HUES64 (cell line): ENCODE measurements at regions not wholly inside any gene's neighbourhood (a gene's known extent, or its start where the extent isn't known, plus 50 kb on each side); places are given as distances from the start of the nearest gene placed in this dataset.

Experiments
- H3K27ac ChIP-seq: 2 replicates; pipeline ENCODE4 v1.7.0; 2013; ENCODE audit warnings: low read depth, low read length, inconsistent platforms
- H3K27me3 ChIP-seq: 2 replicates; pipeline ENCODE4 v1.6.1; 2013; ENCODE audit warnings: mild to moderate bottlenecking, low read length; ENCODE audit not compliant: insufficient read depth
- H3K36me3 ChIP-seq: 2 replicates; pipeline ENCODE4 v1.6.1; 2013; ENCODE audit warnings: mild to moderate bottlenecking, low read length; ENCODE audit not compliant: insufficient read depth
- H3K4me1 ChIP-seq: 2 replicates; pipeline ENCODE4 v1.6.1; 2013; ENCODE audit warnings: mild to moderate bottlenecking, low read length, moderate library complexity; ENCODE audit not compliant: insufficient read depth
- H3K4me3 ChIP-seq: 2 replicates; pipeline ENCODE4 v1.5.1; 2013; ENCODE audit warnings: mild to moderate bottlenecking, low read length, moderate library complexity
- H3K9ac ChIP-seq: 2 replicates; pipeline ENCODE4 v1.6.1; 2013; ENCODE audit warnings: mild to moderate bottlenecking, low read depth, low read length
- H3K9me3 ChIP-seq: 2 replicates; pipeline ENCODE4 v1.6.1; 2013; ENCODE audit warnings: low read depth, low read length; ENCODE audit not compliant: insufficient read depth
- WGBS: fragments of 150-250, 120-280 bp; methylation state at CpG from one replicate; pipeline ENCODE4 v1.1.7; 2013; ENCODE audit warnings: missing lambda C conversion rate; 5-methylcytosine and 5-hydroxymethylcytosine counted together

DNA sequence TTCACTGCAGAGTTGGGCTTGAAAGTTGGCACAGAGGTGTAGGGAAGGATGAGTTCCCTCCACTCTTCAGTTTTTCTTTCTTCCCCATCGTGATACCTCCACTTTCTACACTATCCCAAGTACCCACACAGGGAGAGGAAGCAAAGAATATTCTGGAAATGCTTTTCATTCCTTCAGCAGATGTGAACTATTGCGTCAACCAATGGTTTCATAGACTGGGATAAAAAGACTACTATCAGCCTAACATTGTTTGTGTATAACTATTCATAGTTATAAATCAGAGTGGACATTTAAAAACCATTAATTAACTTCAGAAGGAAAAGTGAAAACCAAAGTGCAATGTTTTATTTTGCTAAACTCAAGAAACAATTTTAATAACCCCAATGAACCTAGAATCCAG is 63.6 kb upstream of the MAMDC2 start:
- WGBS: no CpG with 5 or more reads among the region's 2 CpGs
- H3K27ac ChIP-seq: no peak overlapping the region

DNA sequence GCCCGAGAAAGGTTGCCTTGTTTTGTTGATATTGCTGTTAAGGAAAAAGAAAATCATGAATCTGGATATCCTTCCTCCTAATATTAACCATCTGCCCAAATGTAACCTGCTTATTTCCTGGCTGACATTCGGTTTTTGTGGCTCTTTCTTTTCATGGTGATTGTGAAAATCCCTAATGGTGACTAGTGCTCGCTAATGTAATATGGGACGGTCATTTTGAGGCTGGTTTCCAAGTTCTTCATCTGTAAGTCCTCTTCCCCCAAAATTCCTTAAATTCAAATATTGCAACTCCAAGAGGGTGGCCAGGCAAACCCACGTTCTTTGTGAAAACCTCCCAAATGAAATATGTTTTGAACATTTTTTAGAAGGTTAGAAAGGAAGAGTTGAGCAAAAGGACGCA is 63.1 kb upstream of the MAMDC2 start:
- WGBS: 94% methylated on average over 5 of the region's 6 CpGs
- H3K9me3 ChIP-seq: no peaks in the 10 kb centered on the region
- H3K4me1 ChIP-seq: peaks cover 5% of the 10 kb centered on the region
- H3K27ac ChIP-seq: no peak overlapping the region
- H3K27me3 ChIP-seq: no peaks in the 10 kb centered on the region
- no peak overlapping the region for H3K4me3 ChIP-seq
- no peak overlapping the region for H3K9ac ChIP-seq
- H3K36me3 ChIP-seq: no peaks in the 10 kb centered on the region

More for the DNA sequence above, 63.6 kb upstream of the MAMDC2 start:
- H3K4me1 ChIP-seq: peaks cover 5% of the 10 kb centered on the region
- H3K9ac ChIP-seq: no peak overlapping the region
- H3K9me3 ChIP-seq: no peaks in the 10 kb centered on the region
- H3K36me3 ChIP-seq: no peaks in the 10 kb centered on the region
- no peaks in the 10 kb centered on the region for H3K27me3 ChIP-seq
- no peak overlapping the region for H3K4me3 ChIP-seq

DNA sequence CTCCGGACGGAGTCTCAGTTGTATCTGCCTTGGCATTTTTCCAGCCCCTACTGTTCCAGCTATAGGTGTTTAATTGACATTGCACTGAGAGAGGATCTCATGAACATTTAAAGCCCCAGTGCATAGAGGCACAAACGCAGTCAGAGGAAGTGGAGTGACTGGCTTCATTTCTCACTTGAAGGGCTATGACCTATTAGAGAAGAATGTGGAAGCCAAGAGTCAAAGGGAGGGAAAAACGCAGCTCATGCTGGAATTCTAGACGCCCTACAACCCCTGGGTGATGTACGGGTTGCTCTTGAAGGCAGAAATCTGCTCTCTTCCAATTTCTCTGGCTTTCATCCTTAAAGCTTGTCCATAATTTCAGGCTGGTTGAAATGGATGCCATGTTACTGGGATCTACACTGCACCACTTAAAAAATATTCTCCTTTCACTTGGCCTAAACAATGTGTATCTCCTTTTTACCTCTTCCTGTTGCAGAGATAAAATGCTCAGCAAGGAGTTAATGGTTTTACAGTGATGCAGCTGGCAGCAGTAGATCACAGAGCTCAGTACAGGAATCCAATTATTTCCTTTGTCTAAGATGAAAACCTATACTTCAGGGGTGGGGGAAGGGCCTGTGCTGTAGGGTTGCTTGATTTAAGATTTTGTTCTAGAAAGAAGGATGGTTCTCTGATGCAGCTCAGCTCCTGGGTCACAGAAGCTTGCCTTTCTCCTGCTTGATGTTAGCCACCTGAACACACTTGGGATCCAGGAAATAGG is 61.8 kb upstream of the MAMDC2 start:
- Histone ChIP-seq H3K4me3 (no peak overlapping the region), H3K9ac (no peak overlapping the region), H3K9me3 (no peaks in the 10 kb centered on the region), H3K27me3 (no peaks in the 10 kb centered on the region), H3K27ac (no peak overlapping the region), H3K4me1 (peaks cover 5% of the 10 kb centered on the region), H3K36me3 (no peaks in the 10 kb centered on the region)
- 85% methylated on average over 6 of the region's 6 CpGs for WGBS

DNA sequence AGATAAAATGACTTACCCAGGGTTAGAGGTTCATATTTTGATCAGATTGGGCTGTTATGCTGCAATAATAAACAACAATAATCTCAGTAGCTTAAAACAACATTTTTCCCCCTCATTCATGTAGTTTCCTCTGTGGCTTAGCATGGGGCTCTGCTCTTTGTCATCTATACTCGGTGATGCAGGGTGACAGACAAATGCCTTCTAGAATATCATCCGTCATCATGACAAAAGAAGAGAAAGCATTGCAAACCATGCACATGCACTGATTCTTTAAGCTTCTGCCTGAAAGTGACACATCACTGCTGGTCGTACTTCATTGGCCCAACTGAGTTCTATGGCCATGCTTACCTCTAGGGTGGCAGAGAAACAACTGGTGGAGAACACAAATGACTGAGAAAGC is 58.8 kb upstream of the MAMDC2 start:
- H3K4me3 ChIP-seq: no peak overlapping the region
- no peak overlapping the region for H3K27ac ChIP-seq
- no peaks in the 10 kb centered on the region for H3K27me3 ChIP-seq
- no peak overlapping the region for H3K9ac ChIP-seq
- H3K9me3 ChIP-seq: no peaks in the 10 kb centered on the region
- H3K36me3 ChIP-seq: no peaks in the 10 kb centered on the region
- peaks cover 5% of the 10 kb centered on the region for H3K4me1 ChIP-seq
- 94% methylated on average over 3 of the region's 3 CpGs for WGBS

DNA sequence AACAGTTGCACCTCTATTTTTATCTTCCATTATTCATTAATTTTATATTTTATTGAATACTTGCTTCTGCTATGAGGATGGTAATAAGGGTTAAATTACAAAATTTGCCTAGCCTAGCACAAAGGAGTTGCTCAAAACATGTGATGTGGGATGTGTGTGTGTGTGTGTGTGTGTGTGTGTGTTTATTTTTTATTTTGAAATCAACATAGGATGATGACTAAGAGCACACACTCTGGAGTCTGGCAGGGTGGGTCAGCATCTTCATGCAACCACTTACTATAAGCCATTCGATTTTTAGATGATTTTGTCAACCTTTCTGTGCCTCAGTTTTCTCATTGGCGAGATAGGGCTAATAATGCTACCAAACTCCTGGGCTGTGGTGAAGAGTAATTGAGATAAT is 57.7 kb upstream of the MAMDC2 start:
- Histone ChIP-seq H3K9ac (no peak overlapping the region), H3K4me1 (peaks cover 5% of the 10 kb centered on the region), H3K36me3 (no peaks in the 10 kb centered on the region), H3K27me3 (no peaks in the 10 kb centered on the region), H3K9me3 (no peaks in the 10 kb centered on the region), H3K4me3 (no peak overlapping the region), H3K27ac (no peak overlapping the region)
- WGBS: 96% methylated on average over 2 of the region's 2 CpGs

DNA sequence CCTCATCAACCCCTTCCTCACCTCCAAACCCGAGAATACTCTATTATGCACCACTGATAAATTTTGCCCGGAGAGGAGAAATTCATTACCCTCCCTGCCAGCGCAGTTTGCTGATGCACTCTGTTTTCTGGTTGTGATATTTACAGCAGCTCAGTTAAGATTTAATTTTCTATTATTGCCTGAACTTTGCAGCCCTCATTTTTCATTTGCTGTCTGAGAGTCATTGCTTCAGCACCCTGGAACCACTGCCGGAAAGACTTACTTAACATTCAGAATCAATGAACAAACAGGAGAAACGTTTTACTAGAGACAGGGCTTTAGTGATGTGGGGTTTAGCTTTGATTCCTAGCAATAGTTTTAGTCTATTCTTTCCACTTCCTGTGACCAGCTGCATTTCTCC is 56.7 kb upstream of the MAMDC2 start:
- H3K4me1 ChIP-seq: peaks cover under 1% of the 10 kb centered on the region
- H3K9ac ChIP-seq: no peak overlapping the region
- H3K27ac ChIP-seq: no peak overlapping the region
- H3K9me3 ChIP-seq: no peaks in the 10 kb centered on the region
- H3K27me3 ChIP-seq: no peaks in the 10 kb centered on the region
- no peak overlapping the region for H3K4me3 ChIP-seq
- no peaks in the 10 kb centered on the region for H3K36me3 ChIP-seq
- 67% methylated on average over 5 of the region's 5 CpGs for WGBS

DNA sequence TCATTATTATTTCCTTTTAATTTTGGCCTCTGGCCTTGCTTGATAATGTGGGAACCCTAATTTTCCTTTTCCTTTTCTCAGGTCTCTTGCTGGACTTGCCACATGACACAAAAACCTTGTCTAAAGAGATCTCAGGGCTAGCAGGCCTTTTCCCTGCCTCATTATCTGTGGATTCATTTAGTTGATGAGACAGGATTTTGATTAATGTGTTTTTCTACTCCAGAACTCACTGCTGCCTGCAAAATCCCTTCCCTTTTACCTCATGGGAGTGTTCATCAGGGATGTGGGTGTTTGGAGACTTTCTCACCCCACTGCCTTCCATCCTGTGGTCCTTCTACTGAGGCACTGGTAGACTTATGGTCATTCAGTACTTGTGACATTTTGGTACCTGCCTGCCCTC is 56.2 kb upstream of the MAMDC2 start:
- no peaks in the 10 kb centered on the region for H3K27me3 ChIP-seq
- no peaks in the 10 kb centered on the region for H3K36me3 ChIP-seq
- no peaks in the 10 kb centered on the region for H3K9me3 ChIP-seq
- H3K4me1 ChIP-seq: no peaks in the 10 kb centered on the region
- no peak overlapping the region for H3K4me3 ChIP-seq
- no peak overlapping the region for H3K27ac ChIP-seq
- H3K9ac ChIP-seq: no peak overlapping the region

DNA sequence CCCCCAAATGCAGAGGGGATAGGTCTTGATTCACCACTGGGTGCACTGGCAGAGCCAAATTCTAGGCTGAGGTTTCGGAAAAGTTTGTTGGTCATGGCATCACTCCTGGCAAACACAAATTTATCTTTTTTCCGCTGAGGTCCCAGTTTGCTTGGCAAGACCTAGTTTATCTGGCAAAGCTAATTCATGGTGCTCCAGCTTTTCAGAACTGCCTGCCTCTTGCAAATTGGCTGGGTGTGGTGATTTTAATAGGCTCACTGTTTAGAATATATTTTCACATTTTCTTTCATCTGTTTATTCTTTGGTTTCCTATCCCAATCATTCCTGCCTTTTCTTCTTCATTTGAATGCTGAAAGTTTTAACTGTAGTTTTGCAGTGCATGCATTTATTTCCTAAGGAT is 50.5 kb upstream of the MAMDC2 start:
- WGBS: 94% methylated on average over 2 of the region's 2 CpGs
- no peaks in the 10 kb centered on the region for H3K4me1 ChIP-seq

More for the DNA sequence above, 50.5 kb upstream of the MAMDC2 start:
- Histone ChIP-seq H3K9me3 (no peaks in the 10 kb centered on the region), H3K9ac (no peak overlapping the region), H3K4me3 (no peak overlapping the region), H3K36me3 (no peaks in the 10 kb centered on the region), H3K27ac (no peak overlapping the region), H3K27me3 (no peaks in the 10 kb centered on the region)
